NCI-H446 treated with DMSO at 0.1 percent for 48 hours (cell line): ENCODE measurements at regions not wholly inside any gene's neighbourhood (a gene's known extent, or its start where the extent isn't known, plus 50 kb on each side); places are given as distances from the start of the nearest gene placed in this dataset.

Experiments used
- DNase-seq: peaks from one replicate; lab custom pipeline; 2025; lab: John Stamatoyannopoulos, UW

- DNase-seq, result no peak
Observed at GRCh38 chr2:5990086-5990485, 297.9 kb downstream of the SOX11 start.

- no peak for DNase-seq
Observed at GRCh38 chr2:5991305-5991968, 299.3 kb downstream of the SOX11 start.

GRCh38 chr2:5995832-5996231 lies 303.6 kb downstream of the SOX11 start:
- DNase-seq, result no peak

GRCh38 chr2:6008186-6008585 lies 316.0 kb downstream of the SOX11 start:
- DNase-seq, result peak; percentile 11

- DNase-seq, result no peak
Observed at GRCh38 chr2:6008726-6009125, 316.5 kb downstream of the SOX11 start.

GRCh38 chr2:6010163-6010562 lies 318.0 kb downstream of the SOX11 start:
- DNase-seq, result no peak

- no peak for DNase-seq
Observed at GRCh38 chr2:6011921-6012320, 319.7 kb downstream of the SOX11 start.

- DNase-seq, result no peak
Observed at GRCh38 chr2:6017736-6018286, 325.6 kb downstream of the SOX11 start.

- DNase-seq, result no peak
Observed at GRCh38 chr2:6024229-6024628, 332.0 kb downstream of the SOX11 start.

GRCh38 chr2:6024784-6025183 lies 332.6 kb downstream of the SOX11 start:
- peak; percentile 41 for DNase-seq

- DNase-seq, result peak; percentile 65
Observed at GRCh38 chr2:6025391-6025790, 333.2 kb downstream of the SOX11 start.

GRCh38 chr2:6027066-6027465 lies 334.9 kb downstream of the SOX11 start:
- no peak for DNase-seq

GRCh38 chr2:6031200-6031867 lies 339.1 kb downstream of the SOX11 start:
- no peak for DNase-seq

GRCh38 chr2:6036211-6036610 lies 344.0 kb downstream of the SOX11 start:
- DNase-seq, result no peak

- DNase-seq, result no peak
Observed at GRCh38 chr2:6043238-6043637, 351.1 kb downstream of the SOX11 start.

- DNase-seq, result no peak
Observed at GRCh38 chr2:6052649-6053048, 360.5 kb downstream of the SOX11 start.

- no peak for DNase-seq
Observed at GRCh38 chr2:6053743-6054142, 361.6 kb downstream of the SOX11 start.

GRCh38 chr2:6054161-6054671 lies 362.0 kb downstream of the SOX11 start:
- no peak for DNase-seq

GRCh38 chr2:6060992-6061663 lies 368.9 kb downstream of the SOX11 start:
- no peak for DNase-seq

GRCh38 chr2:6064757-6065156 lies 372.6 kb downstream of the SOX11 start:
- no peak for DNase-seq

GRCh38 chr2:6065703-6066102 lies 373.5 kb downstream of the SOX11 start:
- no peak for DNase-seq

- no peak for DNase-seq
Observed at GRCh38 chr2:6067089-6067488, 374.9 kb downstream of the SOX11 start.

GRCh38 chr2:6067806-6068205 lies 375.6 kb downstream of the SOX11 start:
- DNase-seq, result no peak
